GM12864 (cell line): ENCODE measurements at regions not wholly inside any gene's neighbourhood (a gene's known extent, or its start where the extent isn't known, plus 50 kb on each side); places are given as distances from the start of the nearest gene placed in this dataset.

Experiments
- DNase-seq: peaks from one replicate; pipeline ENCODE4 v3.0.0-alpha.2; 2011; ENCODE audit warnings: low read depth
- H3K4me3 ChIP-seq: 2 replicates; pipeline ENCODE4 v1.5.1; 2011; ENCODE audit warnings: mild to moderate bottlenecking, low read depth, low read length, control low read depth
- TF ChIP-seq, protein P1 (sequence below): IDR thresholded peaks from 2 replicates; pipeline ENCODE4 v1.5.1; 2011; ENCODE audit warnings: low read depth, mild to moderate bottlenecking, moderate library complexity, low read length, control low read depth, inconsistent platforms; ENCODE audit errors: missing control alignments

DNA sequence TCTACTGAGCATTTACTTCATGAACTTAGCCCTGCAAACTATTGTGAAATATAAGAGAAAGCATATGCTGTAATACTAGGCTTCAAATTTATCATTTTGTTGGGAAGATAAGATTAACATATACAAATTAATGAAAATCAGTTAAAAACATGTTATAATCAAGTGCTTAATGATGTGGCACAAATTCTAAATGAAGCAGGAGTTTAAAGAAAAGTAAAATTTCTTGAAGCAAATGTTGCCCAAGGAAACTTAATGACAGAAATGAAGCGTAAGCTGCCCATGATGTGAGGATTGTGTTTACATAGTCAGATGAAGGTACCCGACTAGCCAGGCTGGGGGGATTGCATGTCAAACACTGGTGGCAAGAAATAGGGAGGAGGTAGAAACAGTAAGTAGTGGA is 103.1 kb upstream of the GAP43 start:
- no peak for DNase-seq
- TF ChIP-seq, protein P1, sequence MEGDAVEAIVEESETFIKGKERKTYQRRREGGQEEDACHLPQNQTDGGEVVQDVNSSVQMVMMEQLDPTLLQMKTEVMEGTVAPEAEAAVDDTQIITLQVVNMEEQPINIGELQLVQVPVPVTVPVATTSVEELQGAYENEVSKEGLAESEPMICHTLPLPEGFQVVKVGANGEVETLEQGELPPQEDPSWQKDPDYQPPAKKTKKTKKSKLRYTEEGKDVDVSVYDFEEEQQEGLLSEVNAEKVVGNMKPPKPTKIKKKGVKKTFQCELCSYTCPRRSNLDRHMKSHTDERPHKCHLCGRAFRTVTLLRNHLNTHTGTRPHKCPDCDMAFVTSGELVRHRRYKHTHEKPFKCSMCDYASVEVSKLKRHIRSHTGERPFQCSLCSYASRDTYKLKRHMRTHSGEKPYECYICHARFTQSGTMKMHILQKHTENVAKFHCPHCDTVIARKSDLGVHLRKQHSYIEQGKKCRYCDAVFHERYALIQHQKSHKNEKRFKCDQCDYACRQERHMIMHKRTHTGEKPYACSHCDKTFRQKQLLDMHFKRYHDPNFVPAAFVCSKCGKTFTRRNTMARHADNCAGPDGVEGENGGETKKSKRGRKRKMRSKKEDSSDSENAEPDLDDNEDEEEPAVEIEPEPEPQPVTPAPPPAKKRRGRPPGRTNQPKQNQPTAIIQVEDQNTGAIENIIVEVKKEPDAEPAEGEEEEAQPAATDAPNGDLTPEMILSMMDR: no peak
- H3K4me3 ChIP-seq: no peak overlapping the region

DNA sequence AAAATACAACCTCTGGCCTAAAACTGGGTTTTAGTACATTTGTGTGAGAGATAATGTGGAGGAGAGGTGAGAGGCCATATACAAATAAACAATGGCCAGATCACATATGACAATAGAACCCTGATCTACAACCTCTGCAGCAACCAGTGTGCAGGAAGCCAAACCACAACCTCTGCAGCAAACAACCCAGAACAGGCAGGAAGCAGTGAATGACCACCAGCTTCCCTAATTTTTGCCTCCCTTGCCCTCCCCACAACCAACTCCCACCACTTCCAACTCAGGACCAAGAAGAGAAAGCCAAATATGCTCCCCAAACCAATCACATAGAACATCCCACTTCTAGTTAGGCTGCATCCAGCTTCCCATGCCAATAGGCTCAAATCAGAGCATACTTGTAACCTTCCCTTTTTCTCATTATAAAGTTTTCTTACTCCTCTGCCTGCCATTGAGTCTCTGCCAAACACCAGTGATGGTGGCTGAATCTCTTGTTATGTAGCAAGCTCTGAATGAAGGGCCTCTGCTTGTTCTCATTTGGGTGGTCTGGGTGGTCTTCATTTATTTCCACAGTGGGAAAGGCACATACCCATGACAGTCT is 102.6 kb upstream of the GAP43 start:
- TF ChIP-seq, protein P1: no peak
- H3K4me3 ChIP-seq: no peak overlapping the region
- no peak for DNase-seq

DNA sequence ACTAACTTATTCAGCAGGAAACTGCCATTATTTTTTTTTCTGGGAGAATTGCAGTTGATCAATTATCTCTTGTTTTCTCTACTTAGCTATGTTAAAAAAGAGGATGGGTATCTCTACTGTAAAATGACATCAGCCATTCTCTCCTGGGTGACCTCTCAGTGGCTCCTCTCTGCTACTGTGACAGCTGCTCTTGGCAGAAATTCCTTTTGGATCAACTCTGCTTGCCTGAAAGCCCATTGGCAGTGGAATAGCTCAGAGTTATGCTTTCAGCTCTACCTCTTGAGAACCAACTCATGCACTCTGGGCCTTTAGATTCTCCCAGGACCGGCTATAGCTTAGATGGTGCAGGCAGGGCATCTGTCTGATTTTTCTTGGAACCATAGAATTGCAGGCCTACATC is 99.9 kb upstream of the GAP43 start:
- no peak overlapping the region for H3K4me3 ChIP-seq
- DNase-seq: no peak
- TF ChIP-seq, protein P1: no peak

DNA sequence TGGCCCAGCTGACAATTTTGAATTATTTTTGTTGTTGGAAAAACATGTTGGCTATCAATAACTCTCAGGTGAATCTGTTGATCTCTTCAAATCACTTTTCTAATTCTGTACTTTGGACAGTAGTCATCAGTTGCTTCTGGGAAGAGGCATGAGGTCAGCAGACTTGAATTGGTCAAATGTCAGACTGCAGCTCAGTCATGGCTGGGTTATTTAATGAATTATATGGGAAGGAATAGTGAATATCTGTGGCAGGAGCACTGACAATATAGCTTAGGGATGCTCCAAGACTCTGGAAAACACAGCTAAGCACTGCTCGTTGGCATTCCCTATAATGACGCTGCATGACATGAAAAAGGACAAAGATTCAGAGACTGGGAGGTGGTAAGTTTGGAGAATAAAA is 98.8 kb upstream of the GAP43 start:
- no peak for DNase-seq
- no peak overlapping the region for H3K4me3 ChIP-seq
- TF ChIP-seq, protein P1: no peak

DNA sequence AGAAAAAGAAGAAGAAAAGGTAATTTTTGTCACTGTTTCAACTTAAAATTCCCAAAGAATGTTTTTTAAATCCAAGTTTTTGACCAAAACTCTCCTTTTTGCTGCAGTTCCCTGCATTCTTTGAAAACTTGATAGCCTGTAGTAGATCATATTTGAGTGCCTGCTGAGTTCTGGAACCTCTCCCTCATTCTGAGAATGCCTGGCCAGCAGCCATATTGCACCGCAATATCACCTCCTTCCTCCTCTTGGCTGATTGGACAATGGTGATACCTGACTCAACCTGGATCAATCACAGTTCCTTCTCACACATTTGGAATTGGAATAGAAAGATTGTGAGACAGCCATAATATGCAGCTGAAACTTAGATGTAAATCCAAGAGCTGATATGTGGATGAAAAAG is 97.6 kb upstream of the GAP43 start:
- no peak overlapping the region for H3K4me3 ChIP-seq
- TF ChIP-seq, protein P1: no peak
- DNase-seq: no peak

DNA sequence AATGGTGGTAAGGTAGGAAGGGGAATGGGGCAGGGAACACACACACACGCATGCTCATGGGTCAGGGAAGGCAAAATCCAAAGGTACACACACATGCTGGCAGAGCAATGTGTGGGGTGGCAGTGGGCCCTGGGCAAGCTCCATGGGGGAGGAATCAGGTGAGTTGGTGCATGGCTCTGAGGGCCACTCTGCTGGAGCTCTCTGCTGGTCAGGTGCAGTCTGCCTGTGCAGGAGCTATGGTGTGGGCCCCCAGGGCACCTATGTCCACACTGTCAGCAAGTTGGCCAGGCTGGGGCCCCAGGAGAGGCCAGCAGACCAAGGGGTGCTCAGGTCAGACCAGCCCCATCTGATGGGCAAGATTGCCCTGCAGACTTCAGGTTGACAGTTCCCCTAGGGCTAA is 90.1 kb upstream of the GAP43 start:
- TF ChIP-seq, protein P1: no peak
- no peak overlapping the region for H3K4me3 ChIP-seq
- DNase-seq: no peak

DNA sequence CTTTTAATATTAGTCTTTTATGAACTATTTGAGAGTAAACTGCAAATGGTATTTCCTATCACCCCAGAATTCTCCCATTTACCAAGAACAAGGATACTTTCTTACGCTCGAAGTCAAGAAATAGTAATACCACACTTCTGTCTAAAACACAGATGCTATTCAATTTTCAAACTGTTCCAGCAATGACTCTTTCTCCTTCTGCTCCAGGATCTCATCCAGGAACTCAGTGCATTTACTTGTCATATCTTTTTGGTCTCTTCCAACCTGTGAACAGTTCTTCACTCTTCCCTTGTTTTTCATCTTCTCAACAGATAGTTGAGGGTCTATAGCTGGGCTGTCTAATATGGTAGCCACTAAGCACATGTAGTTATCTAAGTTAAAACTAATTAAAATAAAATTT is 87.1 kb upstream of the GAP43 start:
- no peak for DNase-seq
- TF ChIP-seq, protein P1: no peak
- no peak overlapping the region for H3K4me3 ChIP-seq
